ENCODE measurements at regions not wholly inside any gene's neighbourhood (a gene's known extent, or its start where the extent isn't known, plus 50 kb on each side); places are given as distances from the start of the nearest gene placed in this dataset.

- no peak overlapping the region for H3K27ac ChIP-seq (ENCODE audit: control insufficient read depth, insufficient read depth)
- no peaks in the 10 kb centered on the region for H3K9me3 ChIP-seq (replicated peaks; ENCODE audit: control insufficient read depth, insufficient read depth, low read length)
- H2AFZ ChIP-seq (ENCODE audit: control insufficient read depth, low read depth, low read length) = no peak overlapping the region
- DNase-seq (ENCODE audit: low read depth, low spot score) (no peak), ATAC-seq (no peak), FAIRE-seq (no peak)
- H3K4me2 ChIP-seq (ENCODE audit: control insufficient read depth, insufficient read depth) = no peak overlapping the region
- ChIA-PET CTCF (no interaction called here), RAD21 (ENCODE audit: unreplicated experiment) (no interaction called here), SMC1A (ENCODE audit: uncharacterized antibody, unreplicated experiment) (no interaction called here), POLR2A (no interaction called here)
- H3K36me3 ChIP-seq (ENCODE audit: control insufficient read depth in 2 of 2, insufficient read depth in 2 of 2, low read length in 1 of 2) = no peaks in the 10 kb centered on the region
- intact Hi-C loops (cut with micrococcal nuclease; ENCODE audit: unreplicated experiment) = no loop called here
- BruUV-seq (replicated peaks) = no TSS peak
- no peak overlapping the region for H3K9ac ChIP-seq (ENCODE audit: control insufficient read depth, insufficient read depth, low read length)
- no peaks in the 10 kb centered on the region for H3K27me3 ChIP-seq (replicated peaks in 1 of 2; ENCODE audit: control insufficient read depth in 2 of 2, insufficient read depth in 2 of 2, low read length in 1 of 2)
- 5% methylated on average over 1 of the region's 1 CpG for WGBS (ENCODE audit: insufficient coverage, insufficient replicate concordance, low lambda C conversion rate, missing lambda C conversion rate)
- no peaks in the 10 kb centered on the region for H3K4me1 ChIP-seq (ENCODE audit: control insufficient read depth, insufficient read depth, low read length)
- in situ Hi-C loops (cut with MboI) = no loop called here
- no peaks in the 10 kb centered on the region for H4K20me1 ChIP-seq (ENCODE audit: control insufficient read depth, insufficient read depth)
- no peak overlapping the region for H3K4me3 ChIP-seq
- no peaks in the 10 kb centered on the region for H3K79me2 ChIP-seq (ENCODE audit: control insufficient read depth, insufficient read depth, low read length)
- TF ChIP-seq NRF1 (conservative IDR thresholded peaks at IDR 0.05; ENCODE audit: low read depth, low read length) = no peak
- no peak for TF ChIP-seq CHD4 (IDR thresholded peaks at IDR 0.05)
- TF ChIP-seq CBX5 (IDR thresholded peaks at IDR 0.05; ENCODE audit: low read depth) = no peak
- TF ChIP-seq TCF7 (IDR thresholded peaks at IDR 0.05; ENCODE audit: borderline replicate concordance) = no peak
- TF ChIP-seq IRF4 (IDR thresholded peaks at IDR 0.05; ENCODE audit: low read depth, low read length) = no peak
- no peak for TF ChIP-seq BACH1 (IDR thresholded peaks at IDR 0.05; ENCODE audit: borderline replicate concordance)
- TF ChIP-seq REST (IDR thresholded peaks at IDR 0.05; ENCODE audit: low read depth, low read length) = no peak
- no peak for TF ChIP-seq KLF5 (IDR thresholded peaks at IDR 0.05; ENCODE audit: partially characterized antibody)
- no peak for TF ChIP-seq MYB (IDR thresholded peaks at IDR 0.05; ENCODE audit: borderline replicate concordance, low read depth, low read length)
- no peak for TF ChIP-seq ZNF207 (IDR thresholded peaks at IDR 0.05; ENCODE audit: borderline replicate concordance)
- TF ChIP-seq PBX3 (IDR thresholded peaks at IDR 0.05; ENCODE audit: insufficient replicate concordance, low read depth, low read length) = no peak
- no peak for TF ChIP-seq YY1 (IDR thresholded peaks at IDR 0.05; ENCODE audit: low read depth, low read length)
- no peak for TF ChIP-seq ZBTB40 (IDR thresholded peaks at IDR 0.05; ENCODE audit: borderline replicate concordance)
- TF ChIP-seq JUNB (IDR thresholded peaks at IDR 0.05) = no peak
- TF ChIP-seq BCL11A (IDR thresholded peaks at IDR 0.05; ENCODE audit: low read depth, low read length) = no peak
- TF ChIP-seq EGR1 (IDR thresholded peaks at IDR 0.05; ENCODE audit: borderline replicate concordance in 1 of 2, low read depth in 2 of 2, low read length in 2 of 2) = no peak
- TF ChIP-seq NFXL1 (IDR thresholded peaks at IDR 0.05; ENCODE audit: borderline replicate concordance) = no peak
Measured at GRCh38 chrX:25561190-25561589, 545.4 kb upstream of the ARX start.
